ENCODE measurements at regions not wholly inside any gene's neighbourhood (a gene's known extent, or its start where the extent isn't known, plus 50 kb on each side); places are given as distances from the start of the nearest gene placed in this dataset.

DNA sequence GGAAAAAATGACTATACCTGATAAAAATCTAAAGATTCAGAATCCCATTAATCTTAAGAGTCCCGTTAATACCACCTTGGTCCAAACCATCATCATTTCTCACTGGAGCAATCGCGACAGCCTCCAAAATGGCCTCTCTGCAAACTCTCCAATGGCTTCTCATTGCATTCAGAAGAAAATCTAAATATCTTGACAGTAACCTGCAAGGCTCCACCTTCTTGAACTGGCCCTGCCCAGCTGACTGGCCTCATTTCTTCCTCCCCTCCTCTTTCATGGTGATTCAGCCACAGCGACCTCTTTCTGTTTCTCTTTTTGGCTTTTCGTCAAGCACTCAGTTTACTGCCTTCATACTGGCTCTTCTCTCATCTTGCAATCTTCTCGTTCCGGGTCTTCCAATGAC, 56.2 kb upstream of the GPRIN3 start:
- no peak for TF ChIP-seq POLR2A (IDR thresholded peaks at IDR 0.05; ENCODE audit: low read depth, low read length)
- no peak for TF ChIP-seq POLR2AphosphoS5 (IDR thresholded peaks at IDR 0.05; ENCODE audit: low read depth, low read length)
- TF ChIP-seq SPI1 (IDR thresholded peaks at IDR 0.05; ENCODE audit: low read depth, low read length) = no peak
- TF ChIP-seq PAX5 (IDR thresholded peaks at IDR 0.05; ENCODE audit: insufficient read depth, low read length, severe bottlenecking) = no peak
- TF ChIP-seq TAF1 (IDR thresholded peaks at IDR 0.05; ENCODE audit: low read depth, low read length) = no peak
- TF ChIP-seq POU2F2 (IDR thresholded peaks at IDR 0.05; ENCODE audit: low read depth, low read length) = no peak

Data from GM12891 (cell line).